Prostate gland (tissue), 2 donors: ENCODE measurements at regions not wholly inside any gene's neighbourhood (a gene's known extent, or its start where the extent isn't known, plus 50 kb on each side); places are given as distances from the start of the nearest gene placed in this dataset.

Source experiments
- CTCF ChIP-seq, 4 experiments: fragments of 200-600 bp in 2 of 4; fragments of 450-650 bp in 2 of 4; sonication (generic) in 2 of 4; IDR thresholded peaks; 1 replicate in 3 of 4; 2 replicates in 1 of 4; pipeline ENCODE4 v1.5.1; 2016 to 2019; ENCODE audit warnings: antibody characterized with exemption in 4 of 4, mild to moderate bottlenecking in 2 of 4, moderate library complexity in 2 of 4
- POLR2AphosphoS5 ChIP-seq: sonication (generic); formaldehyde crosslinking; IDR thresholded peaks from one replicate; pipeline ENCODE4 v1.6.1; 2017; ENCODE audit warnings: antibody characterized with exemption

- TF ChIP-seq POLR2AphosphoS5 (no peak), CTCF (IDR thresholded peaks at IDR 0.05) (no peak)
Observed at GRCh38 chr12:25854991-25855390, 103.5 kb upstream of the RASSF8 start.
